MM.1S (cell line): ENCODE measurements at regions not wholly inside any gene's neighbourhood (a gene's known extent, or its start where the extent isn't known, plus 50 kb on each side); places are given as distances from the start of the nearest gene placed in this dataset.

Experiments
- EZH2 ChIP-seq: fragments of 300-600 bp; sonication (generic); optimal IDR thresholded peaks from 2 replicates; pipeline ENCODE3; 2017; ENCODE audit warnings: low read depth, mild to moderate bottlenecking, antibody characterized with exemption, low read length, mixed read lengths
- EZH2phosphoT487 ChIP-seq: fragments of 300-600 bp; sonication (generic); IDR thresholded peaks from 2 replicates; pipeline ENCODE4 v1.6.1; 2018; ENCODE audit warnings: antibody characterized with exemption, low read length
- TF ChIP-seq, protein P1 (sequence below): fragments of 300-600 bp; sonication (generic); IDR thresholded peaks from 2 replicates; pipeline ENCODE4 v1.5.1; 2016; ENCODE audit warnings: antibody characterized with exemption, low read length, mixed read lengths

DNA sequence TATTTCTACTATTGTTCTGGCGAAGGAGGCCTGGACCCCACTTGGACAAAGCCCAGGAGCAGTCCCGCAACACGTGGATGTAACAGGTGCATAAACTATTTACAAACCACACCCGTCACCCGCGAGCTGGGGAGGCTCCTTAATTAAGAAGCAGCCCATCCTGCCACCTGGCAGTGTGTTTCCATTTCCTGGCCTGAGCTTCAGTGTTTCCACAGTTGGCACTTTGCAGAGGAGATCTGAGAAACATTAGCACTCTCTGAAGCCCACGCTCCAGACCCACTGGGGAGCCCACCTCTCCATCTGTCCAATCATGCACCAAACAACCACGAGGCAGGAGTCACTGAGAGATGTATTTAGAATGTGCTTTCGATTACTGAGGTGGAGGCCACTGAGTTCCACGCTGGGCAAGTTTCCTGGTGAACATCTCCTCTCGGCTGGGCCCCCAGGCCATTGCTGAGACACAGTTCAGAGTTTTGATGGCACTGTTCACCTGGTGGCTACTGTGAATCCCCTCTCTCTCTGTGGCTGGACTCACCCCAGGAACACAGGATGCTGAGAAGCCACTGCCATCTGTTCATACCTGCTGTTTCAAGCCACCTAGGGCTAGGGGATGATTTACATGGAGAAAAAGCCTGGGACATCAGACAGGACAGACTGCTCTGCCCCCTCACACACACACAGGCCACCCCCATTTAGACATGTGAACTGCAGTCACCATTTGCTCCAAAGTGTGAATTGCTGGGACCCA, 129.1 kb downstream of the AIPL1 start:
- TF ChIP-seq EZH2 (no peak), EZH2phosphoT487 (no peak)
- TF ChIP-seq, protein P1, sequence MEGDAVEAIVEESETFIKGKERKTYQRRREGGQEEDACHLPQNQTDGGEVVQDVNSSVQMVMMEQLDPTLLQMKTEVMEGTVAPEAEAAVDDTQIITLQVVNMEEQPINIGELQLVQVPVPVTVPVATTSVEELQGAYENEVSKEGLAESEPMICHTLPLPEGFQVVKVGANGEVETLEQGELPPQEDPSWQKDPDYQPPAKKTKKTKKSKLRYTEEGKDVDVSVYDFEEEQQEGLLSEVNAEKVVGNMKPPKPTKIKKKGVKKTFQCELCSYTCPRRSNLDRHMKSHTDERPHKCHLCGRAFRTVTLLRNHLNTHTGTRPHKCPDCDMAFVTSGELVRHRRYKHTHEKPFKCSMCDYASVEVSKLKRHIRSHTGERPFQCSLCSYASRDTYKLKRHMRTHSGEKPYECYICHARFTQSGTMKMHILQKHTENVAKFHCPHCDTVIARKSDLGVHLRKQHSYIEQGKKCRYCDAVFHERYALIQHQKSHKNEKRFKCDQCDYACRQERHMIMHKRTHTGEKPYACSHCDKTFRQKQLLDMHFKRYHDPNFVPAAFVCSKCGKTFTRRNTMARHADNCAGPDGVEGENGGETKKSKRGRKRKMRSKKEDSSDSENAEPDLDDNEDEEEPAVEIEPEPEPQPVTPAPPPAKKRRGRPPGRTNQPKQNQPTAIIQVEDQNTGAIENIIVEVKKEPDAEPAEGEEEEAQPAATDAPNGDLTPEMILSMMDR, result no peak
